ENCODE measurements at regions not wholly inside any gene's neighbourhood (a gene's known extent, or its start where the extent isn't known, plus 50 kb on each side); places are given as distances from the start of the nearest gene placed in this dataset.

- DNase-seq: no peak
- Histone ChIP-seq H3K9me3 (ENCODE audit: control insufficient read depth in 2 of 2, low read length in 2 of 2) (no peaks in the 10 kb centered on the region), H3K27me3 (ENCODE audit: control insufficient read depth, insufficient read depth, low read length) (no peaks in the 10 kb centered on the region), H3K4me1 (ENCODE audit: control insufficient read depth, insufficient read depth, low read length, poor library complexity, severe bottlenecking) (no peaks in the 10 kb centered on the region), H3K36me3 (ENCODE audit: control insufficient read depth, insufficient read depth, low read length) (no peaks in the 10 kb centered on the region), H3K27ac (ENCODE audit: insufficient read depth, low read length, poor library complexity, severe bottlenecking) (no peak overlapping the region), H3K4me3 (ENCODE audit: low read depth, low read length) (no peak overlapping the region)
- Mint-ChIP-seq H3K4me3 (no peak overlapping the region), H3K36me3 (no peaks in the 10 kb centered on the region), H3K4me1 (no peaks in the 10 kb centered on the region), H3K9me3 (peaks cover 0 to 8% (median 0%) of the 10 kb centered on the region in 7 donors), H3K27me3 (no peaks in the 10 kb centered on the region), H3K27ac (no peak overlapping the region)
- no peak for ATAC-seq (ENCODE audit: low read depth in 2 of 2)
Observed at GRCh38 chr7:42457663-42458062, 220.7 kb upstream of the GLI3 start.

DNA sequence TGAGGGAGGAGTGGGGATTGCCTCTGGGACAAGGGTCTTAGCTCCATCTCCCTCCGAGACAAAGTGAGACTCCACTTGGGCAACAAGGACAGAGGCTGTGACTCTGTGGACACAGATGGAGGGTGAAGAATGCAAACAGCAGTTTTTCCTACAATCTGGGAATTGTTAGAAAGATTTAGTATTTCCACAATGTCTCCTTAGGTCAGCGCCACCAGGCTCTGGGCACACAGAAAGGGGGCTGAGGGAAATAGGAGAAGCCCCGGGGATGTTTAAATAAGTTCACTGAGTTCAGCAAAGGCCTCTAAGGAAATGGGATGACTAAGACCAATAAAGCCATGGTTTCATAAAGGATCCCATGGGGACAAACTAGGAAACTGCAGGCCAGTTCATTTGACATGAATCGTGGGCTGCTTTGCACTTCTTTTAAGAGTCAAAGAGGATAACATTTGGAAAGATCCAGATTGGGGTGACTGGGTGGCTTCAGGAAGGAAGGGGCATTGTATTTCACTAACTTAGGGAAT lies 219.8 kb upstream of the GLI3 start:
- Mint-ChIP-seq H3K9me3 (peaks cover 0 to 8% (median 2%) of the 10 kb centered on the region in 7 donors), H3K27me3 (no peaks in the 10 kb centered on the region), H3K4me1 (no peaks in the 10 kb centered on the region), H3K27ac (no peak overlapping the region), H3K4me3 (no peak overlapping the region), H3K36me3 (no peaks in the 10 kb centered on the region)
- H3K4me3 ChIP-seq (ENCODE audit: low read depth, low read length): no peak overlapping the region
- H3K9me3 ChIP-seq (ENCODE audit: control insufficient read depth in 2 of 2, low read length in 2 of 2): no peaks in the 10 kb centered on the region
- DNase-seq (no peak), ATAC-seq (ENCODE audit: low read depth in 2 of 2) (no peak)
- no peaks in the 10 kb centered on the region for H3K4me1 ChIP-seq (ENCODE audit: control insufficient read depth, insufficient read depth, low read length, poor library complexity, severe bottlenecking)
- no peaks in the 10 kb centered on the region for H3K27me3 ChIP-seq (ENCODE audit: control insufficient read depth, insufficient read depth, low read length)
- no peak overlapping the region for H3K27ac ChIP-seq (ENCODE audit: insufficient read depth, low read length, poor library complexity, severe bottlenecking)
- H3K36me3 ChIP-seq (ENCODE audit: control insufficient read depth, insufficient read depth, low read length): no peaks in the 10 kb centered on the region

DNA sequence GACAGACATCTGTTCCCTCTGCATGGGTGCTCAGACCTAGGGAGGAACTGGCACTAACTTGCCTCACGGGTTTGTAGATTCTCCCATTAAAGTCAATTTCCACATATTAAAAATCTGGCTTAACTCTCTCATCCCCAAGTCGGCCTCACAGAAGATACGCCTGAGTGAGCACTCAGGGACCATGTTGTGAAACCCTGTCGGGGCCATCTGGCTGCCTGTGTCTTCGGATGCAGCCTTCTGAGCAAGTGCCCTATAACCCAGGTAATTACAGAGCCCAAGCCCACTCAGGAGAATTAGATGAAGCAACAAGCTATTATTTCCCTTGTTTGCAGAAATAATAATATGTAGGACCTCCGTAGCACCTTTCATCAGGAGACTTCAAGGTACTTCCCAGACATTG lies 219.3 kb upstream of the GLI3 start:
- Histone ChIP-seq H3K4me1 (ENCODE audit: control insufficient read depth, insufficient read depth, low read length, poor library complexity, severe bottlenecking) (no peaks in the 10 kb centered on the region), H3K36me3 (ENCODE audit: control insufficient read depth, insufficient read depth, low read length) (no peaks in the 10 kb centered on the region), H3K9me3 (ENCODE audit: control insufficient read depth in 2 of 2, low read length in 2 of 2) (no peaks in the 10 kb centered on the region), H3K27me3 (ENCODE audit: control insufficient read depth, insufficient read depth, low read length) (no peaks in the 10 kb centered on the region), H3K4me3 (ENCODE audit: low read depth, low read length) (no peak overlapping the region), H3K27ac (ENCODE audit: insufficient read depth, low read length, poor library complexity, severe bottlenecking) (no peak overlapping the region)
- ATAC-seq (ENCODE audit: low read depth in 2 of 2): no peak
- Mint-ChIP-seq H3K4me1 (no peaks in the 10 kb centered on the region), H3K4me3 (no peak overlapping the region), H3K27me3 (no peaks in the 10 kb centered on the region), H3K27ac (no peak overlapping the region), H3K9me3 (peaks cover 0 to 8% (median 2%) of the 10 kb centered on the region in 7 donors), H3K36me3 (no peaks in the 10 kb centered on the region)
- DNase-seq: no peak

DNA sequence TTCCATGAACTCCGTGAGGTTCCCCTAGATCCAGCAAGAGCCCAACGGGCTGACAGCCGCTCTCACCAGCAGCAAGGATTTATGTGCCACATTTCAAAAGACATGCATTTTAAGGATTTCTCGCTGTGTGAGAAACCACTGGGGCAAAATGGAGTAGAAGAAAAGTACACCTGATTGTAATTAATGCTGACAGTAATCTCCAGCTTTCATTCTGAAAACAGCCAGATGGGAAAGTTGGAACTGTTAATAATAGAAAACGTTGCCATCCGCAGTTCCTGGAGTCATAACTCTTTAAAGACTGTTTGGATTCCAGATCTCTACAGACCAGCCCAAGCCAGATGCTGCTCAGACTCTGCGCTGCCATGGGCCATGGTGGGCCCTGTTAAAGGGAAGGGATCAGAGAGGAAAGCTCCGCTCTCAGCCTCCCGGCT lies 216.9 kb upstream of the GLI3 start:
- H3K36me3 Mint-ChIP-seq: no peaks in the 10 kb centered on the region
- H3K9me3 Mint-ChIP-seq: peaks cover 0 to 8% (median 2%) of the 10 kb centered on the region in 7 donors
- Histone ChIP-seq H3K4me3 (ENCODE audit: low read depth, low read length) (no peak overlapping the region), H3K36me3 (ENCODE audit: control insufficient read depth, insufficient read depth, low read length) (no peaks in the 10 kb centered on the region), H3K9me3 (ENCODE audit: control insufficient read depth in 2 of 2, low read length in 2 of 2) (no peaks in the 10 kb centered on the region), H3K27ac (ENCODE audit: insufficient read depth, low read length, poor library complexity, severe bottlenecking) (no peak overlapping the region), H3K27me3 (ENCODE audit: control insufficient read depth, insufficient read depth, low read length) (no peaks in the 10 kb centered on the region), H3K4me1 (ENCODE audit: control insufficient read depth, insufficient read depth, low read length, poor library complexity, severe bottlenecking) (no peaks in the 10 kb centered on the region)
- DNase-seq (no peak), ATAC-seq (ENCODE audit: low read depth in 2 of 2) (no peak)
- no peak overlapping the region for H3K4me3 Mint-ChIP-seq
- no peaks in the 10 kb centered on the region for H3K27me3 Mint-ChIP-seq
- no peaks in the 10 kb centered on the region for H3K4me1 Mint-ChIP-seq
- no peak overlapping the region for H3K27ac Mint-ChIP-seq

GRCh38 chr7:42452356-42452755 lies 215.3 kb upstream of the GLI3 start:
- Histone ChIP-seq H3K9me3 (ENCODE audit: control insufficient read depth in 2 of 2, low read length in 2 of 2) (no peaks in the 10 kb centered on the region), H3K4me3 (ENCODE audit: low read depth, low read length) (no peak overlapping the region), H3K27me3 (ENCODE audit: control insufficient read depth, insufficient read depth, low read length) (no peaks in the 10 kb centered on the region), H3K4me1 (ENCODE audit: control insufficient read depth, insufficient read depth, low read length, poor library complexity, severe bottlenecking) (no peaks in the 10 kb centered on the region), H3K36me3 (ENCODE audit: control insufficient read depth, insufficient read depth, low read length) (no peaks in the 10 kb centered on the region), H3K27ac (ENCODE audit: insufficient read depth, low read length, poor library complexity, severe bottlenecking) (no peak overlapping the region)
- H3K36me3 Mint-ChIP-seq: no peaks in the 10 kb centered on the region
- H3K4me1 Mint-ChIP-seq: no peaks in the 10 kb centered on the region
- H3K9me3 Mint-ChIP-seq: peaks cover 0 to 8% (median 2%) of the 10 kb centered on the region in 7 donors
- H3K4me3 Mint-ChIP-seq: no peak overlapping the region
- H3K27ac Mint-ChIP-seq: no peak overlapping the region
- ATAC-seq (ENCODE audit: low read depth in 2 of 2) (no peak), DNase-seq (no peak)
- no peaks in the 10 kb centered on the region for H3K27me3 Mint-ChIP-seq

DNA sequence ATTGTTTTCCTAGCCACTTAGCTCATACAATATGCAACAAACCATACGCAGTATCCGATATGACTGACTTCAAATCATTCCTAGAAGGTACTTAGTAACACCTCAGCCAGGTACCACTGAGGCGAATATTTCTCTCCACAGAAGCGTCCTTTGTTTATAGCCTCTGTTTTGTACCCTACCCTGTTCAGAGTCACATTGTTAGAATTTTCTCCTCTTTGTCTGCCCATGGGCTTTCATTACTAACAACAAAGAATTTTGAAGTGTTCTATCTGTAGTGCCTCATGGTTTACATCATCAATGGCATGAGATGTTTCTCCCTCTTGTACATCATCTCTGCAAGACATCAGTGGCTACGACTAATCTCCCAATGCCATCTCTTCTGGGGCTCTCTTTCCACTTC lies 212.4 kb upstream of the GLI3 start:
- peaks cover 0 to 8% (median 2%) of the 10 kb centered on the region in 7 donors for H3K9me3 Mint-ChIP-seq
- H3K27me3 Mint-ChIP-seq: no peaks in the 10 kb centered on the region
- no peak overlapping the region for H3K27ac ChIP-seq (ENCODE audit: insufficient read depth, low read length, poor library complexity, severe bottlenecking)
- H3K36me3 ChIP-seq (ENCODE audit: control insufficient read depth, insufficient read depth, low read length): no peaks in the 10 kb centered on the region
- no peaks in the 10 kb centered on the region for H3K4me1 Mint-ChIP-seq
- H3K27me3 ChIP-seq (ENCODE audit: control insufficient read depth, insufficient read depth, low read length): no peaks in the 10 kb centered on the region
- no peaks in the 10 kb centered on the region for H3K9me3 ChIP-seq (ENCODE audit: control insufficient read depth in 2 of 2, low read length in 2 of 2)
- H3K4me1 ChIP-seq (ENCODE audit: control insufficient read depth, insufficient read depth, low read length, poor library complexity, severe bottlenecking): no peaks in the 10 kb centered on the region
- H3K4me3 Mint-ChIP-seq: no peak overlapping the region
- no peaks in the 10 kb centered on the region for H3K36me3 Mint-ChIP-seq
- ATAC-seq (ENCODE audit: low read depth in 2 of 2) (no peak), DNase-seq (no peak)
- H3K4me3 ChIP-seq (ENCODE audit: low read depth, low read length): no peak overlapping the region
- no peak overlapping the region for H3K27ac Mint-ChIP-seq

GRCh38 chr7:42448901-42449300 lies 211.9 kb upstream of the GLI3 start:
- H3K9me3 ChIP-seq (ENCODE audit: control insufficient read depth in 2 of 2, low read length in 2 of 2): no peaks in the 10 kb centered on the region
- Mint-ChIP-seq H3K27me3 (no peaks in the 10 kb centered on the region), H3K4me1 (no peaks in the 10 kb centered on the region), H3K4me3 (no peak overlapping the region), H3K9me3 (peaks cover 0 to 8% (median 4%) of the 10 kb centered on the region in 7 donors), H3K27ac (no peak overlapping the region), H3K36me3 (no peaks in the 10 kb centered on the region)
- H3K36me3 ChIP-seq (ENCODE audit: control insufficient read depth, insufficient read depth, low read length): no peaks in the 10 kb centered on the region
- no peaks in the 10 kb centered on the region for H3K4me1 ChIP-seq (ENCODE audit: control insufficient read depth, insufficient read depth, low read length, poor library complexity, severe bottlenecking)
- no peak overlapping the region for H3K27ac ChIP-seq (ENCODE audit: insufficient read depth, low read length, poor library complexity, severe bottlenecking)
- no peaks in the 10 kb centered on the region for H3K27me3 ChIP-seq (ENCODE audit: control insufficient read depth, insufficient read depth, low read length)
- DNase-seq: no peak
- no peak overlapping the region for H3K4me3 ChIP-seq (ENCODE audit: low read depth, low read length)
- no peak for ATAC-seq (ENCODE audit: low read depth in 2 of 2)

GRCh38 chr7:42445691-42446090 lies 208.7 kb upstream of the GLI3 start:
- peaks cover 0 to 14% (median 8%) of the 10 kb centered on the region in 7 donors for H3K9me3 Mint-ChIP-seq
- no peak overlapping the region for H3K27ac Mint-ChIP-seq
- no peaks in the 10 kb centered on the region for H3K4me1 Mint-ChIP-seq
- no peaks in the 10 kb centered on the region for H3K36me3 ChIP-seq (ENCODE audit: control insufficient read depth, insufficient read depth, low read length)
- H3K4me3 ChIP-seq (ENCODE audit: low read depth, low read length): no peak overlapping the region
- DNase-seq: no peak
- H3K27me3 ChIP-seq (ENCODE audit: control insufficient read depth, insufficient read depth, low read length): no peaks in the 10 kb centered on the region
- ATAC-seq (ENCODE audit: low read depth in 2 of 2): no peak
- H3K27me3 Mint-ChIP-seq: no peaks in the 10 kb centered on the region
- H3K9me3 ChIP-seq (ENCODE audit: control insufficient read depth in 2 of 2, low read length in 2 of 2): no peaks in the 10 kb centered on the region
- H3K27ac ChIP-seq (ENCODE audit: insufficient read depth, low read length, poor library complexity, severe bottlenecking): no peak overlapping the region
- no peak overlapping the region for H3K4me3 Mint-ChIP-seq
- H3K4me1 ChIP-seq (ENCODE audit: control insufficient read depth, insufficient read depth, low read length, poor library complexity, severe bottlenecking): no peaks in the 10 kb centered on the region
- H3K36me3 Mint-ChIP-seq: no peaks in the 10 kb centered on the region

All from CD4-positive, CD25-positive, alpha-beta regulatory T cell (primary cell).